NCI-H1105 treated with DMSO at 0.1 percent for 48 hours (cell line): ENCODE measurements at regions not wholly inside any gene's neighbourhood (a gene's known extent, or its start where the extent isn't known, plus 50 kb on each side); places are given as distances from the start of the nearest gene placed in this dataset.

Source experiments
- DNase-seq: peaks from one replicate; lab custom pipeline; 2025; lab: John Stamatoyannopoulos, UW

- no peak for DNase-seq
Observed at GRCh38 chr4:110897784-110898183, 274.9 kb upstream of the PITX2 start.

GRCh38 chr4:110898290-110898689, 275.4 kb upstream of the PITX2 start:
- no peak for DNase-seq

GRCh38 chr4:110900213-110900769, 277.4 kb upstream of the PITX2 start:
- no peak for DNase-seq

- DNase-seq: no peak
Observed at GRCh38 chr4:110902500-110902899, 279.6 kb upstream of the PITX2 start.

- no peak for DNase-seq
Observed at GRCh38 chr4:110904435-110905065, 281.7 kb upstream of the PITX2 start.

GRCh38 chr4:110905367-110905766, 282.5 kb upstream of the PITX2 start:
- DNase-seq: no peak

GRCh38 chr4:110907801-110908313, 285.0 kb upstream of the PITX2 start:
- no peak for DNase-seq

GRCh38 chr4:110914791-110915190, 291.9 kb upstream of the PITX2 start:
- no peak for DNase-seq

- DNase-seq: no peak
Observed at GRCh38 chr4:110915301-110915700, 292.4 kb upstream of the PITX2 start.

- no peak for DNase-seq
Observed at GRCh38 chr4:110916505-110916904, 293.6 kb upstream of the PITX2 start.

GRCh38 chr4:110917835-110918234, 295.0 kb upstream of the PITX2 start:
- no peak for DNase-seq

GRCh38 chr4:110920990-110921389, 298.1 kb upstream of the PITX2 start:
- no peak for DNase-seq

- no peak for DNase-seq
Observed at GRCh38 chr4:110924761-110925160, 301.9 kb upstream of the PITX2 start.

GRCh38 chr4:110926841-110927400, 304.0 kb upstream of the PITX2 start:
- no peak for DNase-seq

GRCh38 chr4:110933341-110933740, 310.5 kb upstream of the PITX2 start:
- DNase-seq: no peak

GRCh38 chr4:110944501-110944900, 321.6 kb upstream of the PITX2 start:
- no peak for DNase-seq

GRCh38 chr4:110945600-110945999, 322.7 kb upstream of the PITX2 start:
- DNase-seq: no peak

- no peak for DNase-seq
Observed at GRCh38 chr4:110949542-110949941, 326.7 kb upstream of the PITX2 start.

GRCh38 chr4:110950731-110951130, 327.9 kb upstream of the PITX2 start:
- DNase-seq: no peak

GRCh38 chr4:110953191-110953590, 330.3 kb upstream of the PITX2 start:
- no peak for DNase-seq

GRCh38 chr4:110953898-110954297, 331.0 kb upstream of the PITX2 start:
- DNase-seq: no peak

- no peak for DNase-seq
Observed at GRCh38 chr4:110955748-110956147, 332.9 kb upstream of the PITX2 start.

GRCh38 chr4:110959041-110959643, 336.3 kb upstream of the PITX2 start:
- DNase-seq: no peak
